BJ (cell line): ENCODE measurements at regions not wholly inside any gene's neighbourhood (a gene's known extent, or its start where the extent isn't known, plus 50 kb on each side); places are given as distances from the start of the nearest gene placed in this dataset.

Source experiments
- CTCF ChIA-PET: fragments of 350-600 bp; formaldehyde crosslinking; extraction: SDS; loops from one replicate; lab custom pipeline; 2021; ENCODE audit warnings: antibody characterized with exemption, inconsistent platforms; lab: Yijun Ruan, JAX
- POLR2A ChIA-PET: fragments of 300-600 bp; sonication (Branson Sonifier 250); formaldehyde crosslinking; extraction: SDS; loops from one replicate; lab custom pipeline; 2021; ENCODE audit warnings: antibody characterized with exemption; lab: Charles Lee
- DNase-seq: peaks from one replicate; pipeline ENCODE4 v3.0.0-alpha.2; 2011; ENCODE audit warnings: low read depth
- H3K27me3 ChIP-seq: 2 replicates; pipeline ENCODE4 v1.6.0; 2011; ENCODE audit warnings: low read length; ENCODE audit not compliant: control insufficient read depth, insufficient read depth
- H3K36me3 ChIP-seq: 2 replicates; pipeline ENCODE4 v1.5.1; 2011; ENCODE audit warnings: low read length; ENCODE audit not compliant: control insufficient read depth, insufficient read depth
- H3K4me3 ChIP-seq: 2 replicates; pipeline ENCODE4 v1.5.1; 2011; ENCODE audit warnings: low read depth, mild to moderate bottlenecking, control low read depth, low read length
- TF ChIP-seq, protein P1 (sequence below): IDR thresholded peaks from 2 replicates; pipeline ENCODE4 v1.5.1; 2011; ENCODE audit warnings: low read depth, mild to moderate bottlenecking, control low read depth, inconsistent platforms, low read length, moderate library complexity; ENCODE audit not compliant: insufficient read depth

DNA sequence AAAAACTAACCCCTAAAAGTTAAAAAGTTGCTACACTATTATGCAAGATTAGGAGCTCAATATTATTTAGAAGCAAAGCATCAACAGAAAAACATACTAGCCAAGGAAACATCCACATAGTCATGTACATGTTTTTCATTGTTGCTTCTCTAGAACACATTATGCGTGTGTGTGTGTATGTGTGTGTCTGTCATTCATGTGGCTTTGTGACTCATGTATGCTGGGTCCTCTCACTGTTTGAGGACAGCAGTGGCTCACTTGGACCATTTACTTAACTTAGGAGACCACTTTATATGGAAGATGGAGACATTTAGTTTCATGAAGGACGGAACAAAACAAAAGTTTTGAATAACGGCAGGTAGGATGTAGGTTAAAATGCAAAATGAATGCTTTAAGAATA lies 219.4 kb upstream of the THBS1 start:
- DNase-seq: no peak
- CTCF ChIA-PET: interaction anchor here (1.2 to 1.4 kb wide), 3 partner anchors 9 to 36 kb away, joined by 3 read pairs; no protein-coding TSS in a partner anchor
- no peaks in the 10 kb centered on the region for H3K36me3 ChIP-seq
- POLR2A ChIA-PET: no interaction called here
- H3K27me3 ChIP-seq: no peaks in the 10 kb centered on the region
- TF ChIP-seq, protein P1, sequence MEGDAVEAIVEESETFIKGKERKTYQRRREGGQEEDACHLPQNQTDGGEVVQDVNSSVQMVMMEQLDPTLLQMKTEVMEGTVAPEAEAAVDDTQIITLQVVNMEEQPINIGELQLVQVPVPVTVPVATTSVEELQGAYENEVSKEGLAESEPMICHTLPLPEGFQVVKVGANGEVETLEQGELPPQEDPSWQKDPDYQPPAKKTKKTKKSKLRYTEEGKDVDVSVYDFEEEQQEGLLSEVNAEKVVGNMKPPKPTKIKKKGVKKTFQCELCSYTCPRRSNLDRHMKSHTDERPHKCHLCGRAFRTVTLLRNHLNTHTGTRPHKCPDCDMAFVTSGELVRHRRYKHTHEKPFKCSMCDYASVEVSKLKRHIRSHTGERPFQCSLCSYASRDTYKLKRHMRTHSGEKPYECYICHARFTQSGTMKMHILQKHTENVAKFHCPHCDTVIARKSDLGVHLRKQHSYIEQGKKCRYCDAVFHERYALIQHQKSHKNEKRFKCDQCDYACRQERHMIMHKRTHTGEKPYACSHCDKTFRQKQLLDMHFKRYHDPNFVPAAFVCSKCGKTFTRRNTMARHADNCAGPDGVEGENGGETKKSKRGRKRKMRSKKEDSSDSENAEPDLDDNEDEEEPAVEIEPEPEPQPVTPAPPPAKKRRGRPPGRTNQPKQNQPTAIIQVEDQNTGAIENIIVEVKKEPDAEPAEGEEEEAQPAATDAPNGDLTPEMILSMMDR: no peak
- no peak overlapping the region for H3K4me3 ChIP-seq

DNA sequence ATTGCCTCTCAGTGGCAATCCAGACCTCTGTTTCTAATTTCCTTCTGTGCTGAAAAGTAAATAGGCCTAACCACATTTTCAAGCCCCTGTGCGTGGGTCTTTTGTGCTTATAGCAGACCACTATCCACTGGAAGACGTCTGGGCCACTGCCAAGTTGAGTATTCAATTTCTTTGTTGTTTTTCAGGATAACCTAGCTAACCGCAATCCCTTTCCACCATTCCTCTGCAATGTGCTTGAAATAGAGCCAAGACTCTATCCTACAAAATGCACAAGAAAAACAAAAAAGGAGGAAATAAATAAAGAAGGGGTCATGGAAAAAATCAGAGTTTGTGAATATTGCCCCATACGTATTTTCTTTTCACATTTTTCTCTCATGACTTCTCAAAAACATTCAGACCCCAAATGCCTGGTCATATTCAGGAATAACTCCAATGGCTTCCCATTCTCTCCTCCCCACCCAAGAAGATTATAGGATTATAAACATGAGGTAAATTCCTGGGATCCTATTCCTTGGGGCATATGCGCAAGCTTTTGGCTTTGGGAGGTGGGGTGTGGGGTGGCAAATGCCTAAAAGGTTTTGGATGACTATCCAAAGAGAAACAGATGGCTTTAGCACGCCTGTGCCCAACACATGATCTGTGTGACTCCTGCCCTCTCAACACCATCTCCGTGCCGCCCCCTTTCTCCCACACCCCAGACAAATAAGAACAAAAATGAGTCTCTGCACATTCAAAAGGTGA lies 217.9 kb upstream of the THBS1 start:
- CTCF ChIA-PET: interaction anchor here (0.7 to 1.4 kb wide), 7 partner anchors 10 to 655 kb away, joined by 3 to 5 read pairs (median 3); partner anchors contain the start of gene THBS1
- Histone ChIP-seq H3K4me3 (no peak overlapping the region), H3K36me3 (no peaks in the 10 kb centered on the region), H3K27me3 (no peaks in the 10 kb centered on the region)
- TF ChIP-seq, protein P1: no peak
- peak; percentile 98 for DNase-seq
- POLR2A ChIA-PET: interaction anchor here (0.5 to 3.7 kb wide), 14 partner anchors 12 to 220 kb away, joined by 3 to 60 read pairs (median 4); partner anchors contain the start of gene THBS1

DNA sequence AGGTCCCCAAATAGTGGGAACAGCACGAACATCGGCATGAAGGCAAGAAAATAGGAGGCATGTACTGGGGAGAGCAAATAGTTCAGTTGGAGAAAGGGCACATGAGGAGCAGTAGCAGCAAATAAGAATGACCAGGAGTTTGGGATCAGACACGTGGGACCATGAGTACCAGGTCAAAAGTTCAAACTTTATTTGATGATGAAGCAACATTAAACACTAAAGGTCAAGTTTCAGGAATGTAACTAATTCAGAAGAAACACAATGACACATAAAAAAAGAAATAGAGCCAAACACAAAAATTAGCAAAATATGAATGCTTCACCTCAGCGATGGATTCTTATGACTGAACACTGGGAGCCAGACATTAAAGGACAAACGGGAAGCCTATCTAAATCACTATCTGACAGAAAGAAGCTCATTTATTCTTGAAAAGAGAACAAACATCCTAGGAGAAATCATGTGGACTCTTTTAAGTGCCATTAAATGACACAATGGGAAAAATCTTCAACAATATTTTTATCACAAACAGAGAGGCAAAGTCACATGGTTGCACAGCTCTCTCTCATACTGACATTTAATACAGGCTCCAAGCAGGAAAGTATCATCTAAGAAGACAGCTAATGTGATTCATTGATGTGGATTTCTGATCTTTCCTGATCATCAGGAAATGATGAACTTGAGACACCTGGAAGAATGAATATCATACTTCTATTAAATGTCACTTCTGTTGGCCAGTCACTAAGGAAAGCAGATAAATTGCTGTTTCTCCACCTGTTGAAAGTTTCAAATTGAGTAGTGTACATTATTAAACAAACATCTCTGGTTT lies 216.9 kb upstream of the THBS1 start:
- H3K27me3 ChIP-seq: no peaks in the 10 kb centered on the region
- ChIA-PET CTCF (interaction anchor here (0.9 to 1.0 kb wide), 5 partner anchors 30 to 656 kb away, joined by 3 to 4 read pairs (median 4); no protein-coding TSS in a partner anchor), POLR2A (interaction anchor here (0.5 to 3.7 kb wide), 22 partner anchors 19 to 279 kb away, joined by 3 to 60 read pairs (median 4); partner anchors contain the start of gene THBS1)
- H3K4me3 ChIP-seq: no peak overlapping the region
- TF ChIP-seq, protein P1: no peak
- H3K36me3 ChIP-seq: no peaks in the 10 kb centered on the region
- peak; percentile 93 for DNase-seq

DNA sequence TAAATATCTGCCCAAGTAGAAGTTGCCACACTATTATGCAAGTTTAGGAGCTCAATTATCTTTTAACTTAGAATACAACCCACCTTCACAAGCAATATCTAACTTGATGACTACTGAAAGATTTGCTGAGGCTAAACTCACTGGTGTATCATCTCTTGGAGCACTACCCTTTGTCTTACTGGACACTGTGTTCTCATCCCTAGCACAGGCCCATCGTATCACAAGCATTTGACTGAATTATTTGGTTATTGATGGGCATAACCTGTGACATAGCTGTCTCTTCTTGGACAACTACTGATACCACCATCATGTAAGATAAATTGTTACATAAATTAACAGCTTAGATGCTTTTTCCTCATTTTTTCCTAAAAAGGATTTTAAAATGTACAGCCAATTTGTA lies 216.2 kb upstream of the THBS1 start:
- CTCF ChIA-PET: no interaction called here
- POLR2A ChIA-PET: interaction anchor here (0.5 to 3.7 kb wide), 9 partner anchors 9 to 216 kb away, joined by 3 to 60 read pairs (median 4); partner anchors contain the start of gene THBS1
- TF ChIP-seq, protein P1: no peak

More for the DNA sequence above, 216.2 kb upstream of the THBS1 start:
- no peaks in the 10 kb centered on the region for H3K36me3 ChIP-seq
- no peak for DNase-seq
- H3K27me3 ChIP-seq: no peaks in the 10 kb centered on the region
- H3K4me3 ChIP-seq: no peak overlapping the region
